ENCODE measurements at regions not wholly inside any gene's neighbourhood (a gene's known extent, or its start where the extent isn't known, plus 50 kb on each side); places are given as distances from the start of the nearest gene placed in this dataset.
"Not testable (repeated sequence)": the region's sequence is repeated elsewhere in the genome, so short reads cannot be mapped to it uniquely, and the experiment has no call there.

DNA sequence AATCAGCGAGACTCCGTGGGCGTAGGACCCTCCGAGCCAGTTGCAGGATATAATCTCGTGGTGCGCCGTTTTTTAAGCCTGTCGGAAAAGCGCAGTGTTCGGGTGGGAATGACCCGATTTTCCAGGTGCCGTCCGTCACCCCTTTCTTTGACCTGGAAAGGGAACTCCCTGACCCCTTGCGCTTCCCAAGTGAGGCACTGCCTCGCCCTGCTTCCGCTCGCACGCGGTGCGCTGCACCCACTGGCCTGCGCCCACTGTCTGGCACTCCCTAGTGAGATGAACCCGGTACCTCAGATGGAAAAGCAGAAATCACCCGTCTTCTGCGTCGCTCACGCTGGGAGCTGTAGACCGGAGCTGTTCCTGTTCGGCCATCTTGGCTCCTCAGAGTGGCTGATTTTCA, 249.6 kb upstream of the VCX start:
- TF ChIP-seq, protein P1, sequence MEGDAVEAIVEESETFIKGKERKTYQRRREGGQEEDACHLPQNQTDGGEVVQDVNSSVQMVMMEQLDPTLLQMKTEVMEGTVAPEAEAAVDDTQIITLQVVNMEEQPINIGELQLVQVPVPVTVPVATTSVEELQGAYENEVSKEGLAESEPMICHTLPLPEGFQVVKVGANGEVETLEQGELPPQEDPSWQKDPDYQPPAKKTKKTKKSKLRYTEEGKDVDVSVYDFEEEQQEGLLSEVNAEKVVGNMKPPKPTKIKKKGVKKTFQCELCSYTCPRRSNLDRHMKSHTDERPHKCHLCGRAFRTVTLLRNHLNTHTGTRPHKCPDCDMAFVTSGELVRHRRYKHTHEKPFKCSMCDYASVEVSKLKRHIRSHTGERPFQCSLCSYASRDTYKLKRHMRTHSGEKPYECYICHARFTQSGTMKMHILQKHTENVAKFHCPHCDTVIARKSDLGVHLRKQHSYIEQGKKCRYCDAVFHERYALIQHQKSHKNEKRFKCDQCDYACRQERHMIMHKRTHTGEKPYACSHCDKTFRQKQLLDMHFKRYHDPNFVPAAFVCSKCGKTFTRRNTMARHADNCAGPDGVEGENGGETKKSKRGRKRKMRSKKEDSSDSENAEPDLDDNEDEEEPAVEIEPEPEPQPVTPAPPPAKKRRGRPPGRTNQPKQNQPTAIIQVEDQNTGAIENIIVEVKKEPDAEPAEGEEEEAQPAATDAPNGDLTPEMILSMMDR (IDR thresholded peaks at IDR 0.05; ENCODE audit: extremely low read depth in 1 of 2, insufficient read depth in 1 of 2, low read depth in 1 of 2, low read length in 2 of 2) = not testable (repeated sequence)
- not testable (repeated sequence) for TF ChIP-seq MYC (IDR thresholded peaks at IDR 0.05; ENCODE audit: low read depth, low read length); EZH2 (IDR thresholded peaks at IDR 0.05; ENCODE audit: borderline replicate concordance, low read depth, low read length, severe bottlenecking); POLR2A (IDR thresholded peaks at IDR 0.05; ENCODE audit: low read depth, low read length); POLR2AphosphoS5 (IDR thresholded peaks at IDR 0.05; ENCODE audit: insufficient read depth, low read depth, low read length)
- TF ChIP-seq, protein P2, sequence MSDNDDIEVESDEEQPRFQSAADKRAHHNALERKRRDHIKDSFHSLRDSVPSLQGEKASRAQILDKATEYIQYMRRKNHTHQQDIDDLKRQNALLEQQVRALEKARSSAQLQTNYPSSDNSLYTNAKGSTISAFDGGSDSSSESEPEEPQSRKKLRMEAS (IDR thresholded peaks at IDR 0.05; ENCODE audit: insufficient read depth, insufficient read length) = not testable (repeated sequence)
